AG09309 (cell line): ENCODE measurements at regions not wholly inside any gene's neighbourhood (a gene's known extent, or its start where the extent isn't known, plus 50 kb on each side); places are given as distances from the start of the nearest gene placed in this dataset.

Source experiments
- DNase-seq: peaks from one replicate; pipeline ENCODE4 v3.0.0-alpha.2; 2010; ENCODE audit warnings: low read depth
- H3K4me3 ChIP-seq: 2 replicates; pipeline ENCODE4 v1.5.1; 2011; ENCODE audit warnings: mild to moderate bottlenecking, low read depth, low read length, moderate library complexity; ENCODE audit not compliant: control insufficient read depth
- TF ChIP-seq, protein P1 (sequence below): IDR thresholded peaks from 2 replicates; pipeline ENCODE4 v1.5.1; 2011; ENCODE audit warnings: mild to moderate bottlenecking, low read depth, low read length, inconsistent platforms; ENCODE audit not compliant: insufficient read depth, control insufficient read depth; ENCODE audit errors: missing control alignments

DNA sequence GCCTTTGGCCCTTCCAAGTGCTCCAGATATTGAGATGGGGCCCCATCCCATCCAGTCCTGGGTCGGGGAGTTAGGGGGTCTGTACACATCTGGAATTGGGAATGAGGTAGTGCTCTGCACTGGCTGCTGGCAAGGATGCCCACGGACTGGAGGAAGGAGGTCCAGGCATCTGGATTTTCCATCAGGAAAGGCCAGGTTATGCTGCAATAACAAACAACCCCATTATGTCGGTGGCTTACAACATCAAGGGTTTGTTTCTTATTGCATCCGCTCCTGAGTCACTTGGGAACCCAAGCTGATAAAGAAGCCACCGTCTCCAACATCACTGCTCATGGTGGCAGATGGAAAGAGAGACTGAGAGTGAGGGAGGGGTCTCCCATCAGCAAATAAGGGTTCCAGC, 229.9 kb downstream of the TFCP2L1 start:
- TF ChIP-seq, protein P1, sequence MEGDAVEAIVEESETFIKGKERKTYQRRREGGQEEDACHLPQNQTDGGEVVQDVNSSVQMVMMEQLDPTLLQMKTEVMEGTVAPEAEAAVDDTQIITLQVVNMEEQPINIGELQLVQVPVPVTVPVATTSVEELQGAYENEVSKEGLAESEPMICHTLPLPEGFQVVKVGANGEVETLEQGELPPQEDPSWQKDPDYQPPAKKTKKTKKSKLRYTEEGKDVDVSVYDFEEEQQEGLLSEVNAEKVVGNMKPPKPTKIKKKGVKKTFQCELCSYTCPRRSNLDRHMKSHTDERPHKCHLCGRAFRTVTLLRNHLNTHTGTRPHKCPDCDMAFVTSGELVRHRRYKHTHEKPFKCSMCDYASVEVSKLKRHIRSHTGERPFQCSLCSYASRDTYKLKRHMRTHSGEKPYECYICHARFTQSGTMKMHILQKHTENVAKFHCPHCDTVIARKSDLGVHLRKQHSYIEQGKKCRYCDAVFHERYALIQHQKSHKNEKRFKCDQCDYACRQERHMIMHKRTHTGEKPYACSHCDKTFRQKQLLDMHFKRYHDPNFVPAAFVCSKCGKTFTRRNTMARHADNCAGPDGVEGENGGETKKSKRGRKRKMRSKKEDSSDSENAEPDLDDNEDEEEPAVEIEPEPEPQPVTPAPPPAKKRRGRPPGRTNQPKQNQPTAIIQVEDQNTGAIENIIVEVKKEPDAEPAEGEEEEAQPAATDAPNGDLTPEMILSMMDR, result no peak
- H3K4me3 ChIP-seq, result no peak overlapping the region
- no peak for DNase-seq

DNA sequence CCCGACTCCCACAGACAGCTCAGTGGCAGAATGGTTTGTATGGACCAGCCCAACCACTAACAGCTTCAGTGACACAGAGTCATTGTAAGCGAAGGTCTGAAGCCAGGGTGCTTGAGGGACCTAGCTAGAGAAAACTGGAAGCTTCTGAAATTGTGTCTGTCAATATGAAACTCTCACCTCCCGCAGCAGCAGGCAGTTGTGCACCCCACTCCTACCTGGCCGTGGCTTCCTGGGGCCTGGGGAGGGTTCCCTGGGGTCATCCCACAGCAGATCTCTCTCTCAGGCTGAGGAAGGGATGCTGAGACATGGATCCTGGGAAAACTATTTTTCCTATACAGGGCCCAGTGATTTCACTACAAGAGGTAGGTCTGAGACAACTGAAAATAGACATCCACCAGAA, 229.5 kb downstream of the TFCP2L1 start:
- DNase-seq, result no peak
- TF ChIP-seq, protein P1, result no peak
- H3K4me3 ChIP-seq, result no peak overlapping the region

DNA sequence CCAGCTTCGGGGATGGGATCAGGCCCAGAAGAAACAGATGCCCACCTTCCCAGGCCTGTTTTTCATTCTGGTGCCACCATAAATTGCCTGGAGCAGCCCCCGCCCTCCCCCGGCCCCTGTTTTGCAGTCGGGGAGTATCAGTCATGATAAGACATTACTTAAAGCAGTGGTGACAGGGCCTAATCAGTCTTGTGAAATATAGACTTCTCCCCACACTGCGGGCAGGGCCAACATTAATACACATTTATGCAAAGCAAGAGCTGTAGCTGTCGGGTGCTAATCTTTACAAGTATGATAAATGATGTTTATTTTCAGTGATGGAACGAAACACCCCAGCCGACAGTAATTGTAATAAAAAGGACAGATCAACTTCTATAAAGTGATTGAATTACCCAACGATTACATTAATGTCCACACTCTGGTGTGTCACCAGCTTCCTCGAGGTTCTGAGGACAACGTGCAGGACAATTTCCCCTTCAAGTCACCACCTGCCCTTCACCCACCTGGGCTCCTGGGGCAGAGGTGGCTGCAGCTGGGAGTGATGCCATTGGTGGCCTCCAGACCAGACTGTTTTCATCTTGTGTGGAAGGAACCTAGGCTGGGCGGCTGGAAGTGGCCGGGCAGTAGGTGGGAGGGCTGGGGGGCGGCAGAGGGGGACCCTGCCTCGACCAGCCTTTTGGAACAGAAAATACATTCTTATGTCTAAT, 226.0 kb downstream of the TFCP2L1 start:
- H3K4me3 ChIP-seq, result no peak overlapping the region
- DNase-seq, result no peak
- TF ChIP-seq, protein P1, result no peak

DNA sequence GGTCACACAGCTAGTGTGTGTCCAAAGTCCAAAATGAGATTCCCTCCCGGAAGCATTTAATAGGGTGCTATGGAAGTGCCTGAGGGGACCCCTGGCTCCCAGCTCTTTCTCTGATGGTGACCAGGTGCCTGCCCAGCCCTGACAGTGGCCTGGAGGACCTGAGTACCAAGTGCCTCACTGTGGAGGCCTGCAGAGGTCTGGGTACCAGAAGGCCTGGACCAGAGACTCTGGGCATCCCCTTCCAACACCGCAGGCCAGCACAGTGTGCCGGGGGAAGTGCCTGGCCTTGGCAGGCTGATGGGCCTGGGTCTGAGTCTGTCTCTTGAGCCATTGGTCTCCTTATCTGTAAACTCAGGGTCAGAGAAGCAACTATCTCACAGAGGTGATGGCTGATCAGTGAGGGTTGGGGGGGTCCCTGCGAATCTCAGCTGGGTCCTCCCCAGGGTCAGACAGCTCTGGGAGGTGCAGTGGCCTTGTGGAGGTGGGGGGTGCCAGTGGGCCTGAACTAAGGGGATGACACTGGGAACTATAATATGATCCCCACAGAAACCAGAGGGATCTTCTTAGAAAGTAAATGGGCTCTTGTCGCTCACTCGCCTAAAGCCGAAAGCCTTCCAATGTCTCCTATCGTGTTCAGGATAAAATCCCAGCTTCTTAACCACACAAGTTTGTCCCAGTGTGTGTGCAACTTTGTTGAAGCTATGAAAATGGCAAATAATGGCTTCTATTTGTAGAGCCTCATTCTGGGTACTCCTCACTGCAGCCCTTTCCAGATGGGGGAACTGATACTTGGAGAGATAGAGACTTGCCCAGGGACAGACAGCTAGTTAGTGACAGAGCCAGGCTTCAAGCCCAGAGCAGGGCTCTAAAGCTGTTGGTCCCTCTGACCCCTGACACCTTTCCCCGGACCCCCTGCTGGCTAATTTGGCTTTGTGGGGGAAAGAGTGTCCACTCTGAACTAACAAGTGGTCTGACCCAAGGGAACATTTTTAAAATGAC, 225.1 kb downstream of the TFCP2L1 start:
- TF ChIP-seq, protein P1, result no peak
- H3K4me3 ChIP-seq, result no peak overlapping the region
- no peak for DNase-seq

DNA sequence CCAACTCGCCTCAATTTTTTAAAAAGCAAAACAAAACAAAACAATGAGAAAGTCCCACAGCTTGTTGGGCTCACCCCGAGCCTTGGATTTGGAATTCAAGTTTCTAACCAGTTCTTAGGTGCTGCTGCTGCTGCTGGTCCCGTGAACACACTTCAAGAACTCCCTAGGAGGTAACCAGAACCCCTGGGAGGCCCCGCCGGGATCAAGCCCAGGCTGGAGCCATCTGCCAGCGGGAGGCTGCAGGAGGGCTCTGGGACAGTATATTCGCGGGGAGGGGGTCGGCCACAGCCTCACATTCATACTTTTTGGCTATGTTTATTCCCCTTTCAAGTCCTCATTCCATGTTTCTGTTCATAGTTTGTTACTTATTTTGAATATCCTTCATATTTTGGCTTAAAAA, 223.4 kb downstream of the TFCP2L1 start:
- H3K4me3 ChIP-seq, result no peak overlapping the region

DNA sequence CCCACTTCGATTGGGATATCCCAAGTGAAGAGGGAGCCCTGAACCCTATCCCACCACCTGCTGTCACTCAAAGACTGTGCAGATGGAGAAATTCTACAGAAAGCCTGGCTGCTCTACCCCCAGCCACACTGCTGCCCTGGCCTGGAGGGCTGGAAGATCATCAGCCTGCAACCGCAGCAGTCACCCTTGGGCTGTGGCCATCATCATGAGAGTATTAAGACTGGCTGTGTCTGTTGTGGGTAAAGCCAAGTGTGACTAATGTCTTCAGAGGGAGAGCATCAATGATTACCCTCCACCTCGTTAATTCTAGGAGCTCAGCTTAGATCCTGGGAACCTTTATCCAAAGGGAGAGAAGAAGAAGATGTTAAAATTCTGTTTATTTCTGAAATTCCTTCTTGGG, 221.5 kb downstream of the TFCP2L1 start:
- DNase-seq, result no peak
- no peak overlapping the region for H3K4me3 ChIP-seq
- TF ChIP-seq, protein P1, result no peak

More for the DNA sequence above, 223.4 kb downstream of the TFCP2L1 start:
- DNase-seq, result no peak
- TF ChIP-seq, protein P1, result no peak
